Skin of body (tissue), 1 donor: ENCODE measurements at regions not wholly inside any gene's neighbourhood (a gene's known extent, or its start where the extent isn't known, plus 50 kb on each side); places are given as distances from the start of the nearest gene placed in this dataset.

ENCODE experiments used
- DNase-seq: peaks from one replicate; lab custom pipeline; 2025; lab: John Stamatoyannopoulos, UW

- DNase-seq: no peak
Observed at GRCh38 chr2:41464395-41464794, 583.4 kb upstream of the PKDCC start.

- no peak for DNase-seq
Observed at GRCh38 chr2:41475959-41476358, 571.9 kb upstream of the PKDCC start.

- no peak for DNase-seq
Observed at GRCh38 chr2:41482659-41483058, 565.2 kb upstream of the PKDCC start.

- no peak for DNase-seq
Observed at GRCh38 chr2:41483226-41483625, 564.6 kb upstream of the PKDCC start.

GRCh38 chr2:41483982-41484857, 563.6 kb upstream of the PKDCC start:
- peak; percentile 75 for DNase-seq

- peak; percentile 45 for DNase-seq
Observed at GRCh38 chr2:41484858-41485234, 563.0 kb upstream of the PKDCC start.

GRCh38 chr2:41486948-41487347, 560.9 kb upstream of the PKDCC start:
- DNase-seq: peak; percentile 55

- peak; percentile 42 for DNase-seq
Observed at GRCh38 chr2:41488888-41489287, 558.9 kb upstream of the PKDCC start.

GRCh38 chr2:41489638-41490037, 558.2 kb upstream of the PKDCC start:
- DNase-seq: no peak

- no peak for DNase-seq
Observed at GRCh38 chr2:41495050-41495449, 552.8 kb upstream of the PKDCC start.

GRCh38 chr2:41496908-41497307, 550.9 kb upstream of the PKDCC start:
- no peak for DNase-seq

GRCh38 chr2:41498781-41499180, 549.0 kb upstream of the PKDCC start:
- DNase-seq: no peak

GRCh38 chr2:41500895-41501294, 546.9 kb upstream of the PKDCC start:
- DNase-seq: no peak

GRCh38 chr2:41502752-41503151, 545.1 kb upstream of the PKDCC start:
- DNase-seq: no peak

GRCh38 chr2:41504532-41504931, 543.3 kb upstream of the PKDCC start:
- no peak for DNase-seq

- no peak for DNase-seq
Observed at GRCh38 chr2:41510108-41510507, 537.7 kb upstream of the PKDCC start.

GRCh38 chr2:41521211-41521610, 526.6 kb upstream of the PKDCC start:
- no peak for DNase-seq

- DNase-seq: no peak
Observed at GRCh38 chr2:41527525-41528323, 520.1 kb upstream of the PKDCC start.

GRCh38 chr2:41535575-41535974, 512.2 kb upstream of the PKDCC start:
- no peak for DNase-seq

- DNase-seq: peak; percentile 9
Observed at GRCh38 chr2:41540272-41540998, 507.4 kb upstream of the PKDCC start.

GRCh38 chr2:41543726-41544125, 504.1 kb upstream of the PKDCC start:
- DNase-seq: no peak

- DNase-seq: no peak
Observed at GRCh38 chr2:41544709-41545108, 503.1 kb upstream of the PKDCC start.
